ENCODE measurements at regions not wholly inside any gene's neighbourhood (a gene's known extent, or its start where the extent isn't known, plus 50 kb on each side); places are given as distances from the start of the nearest gene placed in this dataset.
"Not testable (repeated sequence)": the region's sequence is repeated elsewhere in the genome, so short reads cannot be mapped to it uniquely, and the experiment has no call there.

DNA sequence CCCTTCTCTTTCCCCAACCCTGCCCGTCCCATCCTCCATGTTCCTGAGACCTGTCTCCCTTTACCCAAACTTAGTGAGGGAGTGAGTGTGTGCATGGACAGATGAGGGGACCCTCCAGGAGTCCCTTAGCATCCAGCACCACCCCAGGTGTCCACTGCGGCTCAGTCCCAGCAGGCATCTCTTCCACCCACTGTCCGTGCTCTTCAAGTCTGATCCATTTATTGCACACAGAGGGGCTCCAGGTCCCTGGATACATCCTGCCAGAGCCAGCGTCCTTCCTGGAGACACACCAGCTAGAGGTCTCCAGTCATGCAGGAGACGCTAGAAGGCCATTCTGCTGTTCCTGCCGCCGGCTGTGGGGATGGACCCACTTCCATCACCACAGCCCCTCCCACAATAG is 239.2 kb downstream of the ADGRD1 start:
- no peak for DNase-seq

DNA sequence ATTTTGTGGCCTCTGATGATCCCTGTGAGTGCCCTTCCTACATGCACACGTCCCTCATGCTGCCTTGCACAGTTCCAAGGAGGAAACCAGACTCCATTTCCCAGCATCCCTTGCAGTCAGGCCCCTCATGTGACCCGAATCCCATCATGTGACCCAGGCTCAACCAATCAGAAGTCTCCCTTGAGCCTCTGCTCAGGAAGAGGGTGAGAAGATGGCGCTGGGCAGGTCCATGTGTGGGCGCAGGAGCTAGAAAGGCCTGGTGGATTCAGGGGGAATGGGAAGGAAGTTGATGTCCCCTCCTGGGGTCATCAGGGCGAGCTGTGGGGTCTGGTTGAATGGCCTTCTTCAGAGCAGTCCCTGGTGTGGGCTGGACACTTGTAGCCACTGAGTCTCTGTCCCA is 240.5 kb downstream of the ADGRD1 start:
- no peak for DNase-seq

DNA sequence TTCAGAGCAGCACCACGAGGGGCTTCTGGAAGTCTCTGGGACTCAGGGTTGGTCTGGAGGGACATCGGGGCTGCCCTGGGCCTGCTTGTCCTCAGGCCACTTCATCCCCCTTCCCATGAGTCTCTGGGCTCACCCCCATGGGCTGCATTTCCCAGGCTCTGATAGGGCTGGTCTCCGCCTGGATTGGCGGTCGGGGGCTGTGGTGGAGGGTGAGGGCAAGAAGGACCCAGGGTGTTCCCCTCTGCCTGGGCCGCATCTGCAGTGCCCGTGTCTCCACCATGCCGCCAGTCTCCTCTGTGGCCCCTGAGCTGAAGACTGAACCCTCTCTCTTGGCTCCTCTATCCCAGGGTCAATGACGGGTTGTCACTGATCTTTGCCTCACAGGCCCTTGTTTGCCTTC is 242.1 kb downstream of the ADGRD1 start:
- DNase-seq = no peak

DNA sequence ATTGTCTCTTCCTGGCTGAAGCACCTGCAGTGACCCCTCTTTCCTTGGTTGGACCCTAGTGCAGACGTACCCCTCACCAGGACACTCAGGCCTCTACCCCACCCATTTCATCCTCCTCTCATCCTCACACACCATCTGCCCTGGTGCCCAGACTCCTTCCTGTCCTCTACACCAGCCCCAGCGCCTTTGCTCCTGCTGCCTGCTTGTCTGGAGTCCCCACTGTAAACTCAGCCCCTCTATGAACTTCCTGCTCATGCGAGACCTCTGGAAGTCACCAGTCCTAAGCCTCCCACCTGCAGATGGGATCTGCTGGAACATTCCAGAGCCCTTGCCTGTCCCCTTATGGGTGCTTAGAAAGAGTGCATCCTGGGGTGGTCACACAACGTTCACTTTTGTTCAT is 242.5 kb downstream of the ADGRD1 start:
- no peak for DNase-seq

DNA sequence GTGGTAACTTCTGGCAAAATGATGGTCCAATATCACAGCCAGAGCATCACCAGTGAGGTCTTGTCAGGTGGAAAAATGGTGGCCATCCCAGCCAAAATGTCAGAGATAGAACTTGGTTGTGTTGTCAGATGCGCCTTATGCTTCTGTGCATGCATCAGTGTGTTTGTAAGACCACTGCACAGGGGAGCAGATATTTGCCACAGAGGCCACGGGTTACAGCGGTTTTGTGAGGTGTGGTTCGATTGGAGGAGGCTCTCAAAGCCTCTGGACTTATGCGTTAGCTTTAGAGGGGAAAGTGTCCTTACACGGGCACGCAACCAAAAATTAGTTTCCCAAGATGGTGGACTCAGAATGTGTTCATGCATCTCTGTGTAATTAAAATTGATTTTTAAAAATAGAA is 243.8 kb downstream of the ADGRD1 start:
- no peak for DNase-seq

DNA sequence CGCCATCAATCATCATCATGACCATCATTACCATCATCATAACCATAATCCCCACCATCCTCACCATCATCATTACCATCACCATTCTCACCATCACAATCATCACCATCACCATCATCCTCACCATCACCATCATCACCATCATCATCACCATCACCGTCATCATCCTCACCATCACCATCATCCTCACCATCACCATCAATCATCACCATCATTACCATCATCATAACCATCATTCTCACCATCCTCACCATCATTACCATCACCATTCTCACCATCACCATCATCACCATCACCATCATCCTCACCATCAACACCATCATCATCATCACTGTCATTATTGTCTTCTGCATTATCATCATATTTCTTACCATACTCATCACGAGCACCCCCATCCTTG is 245.5 kb downstream of the ADGRD1 start:
- no peak for DNase-seq

DNA sequence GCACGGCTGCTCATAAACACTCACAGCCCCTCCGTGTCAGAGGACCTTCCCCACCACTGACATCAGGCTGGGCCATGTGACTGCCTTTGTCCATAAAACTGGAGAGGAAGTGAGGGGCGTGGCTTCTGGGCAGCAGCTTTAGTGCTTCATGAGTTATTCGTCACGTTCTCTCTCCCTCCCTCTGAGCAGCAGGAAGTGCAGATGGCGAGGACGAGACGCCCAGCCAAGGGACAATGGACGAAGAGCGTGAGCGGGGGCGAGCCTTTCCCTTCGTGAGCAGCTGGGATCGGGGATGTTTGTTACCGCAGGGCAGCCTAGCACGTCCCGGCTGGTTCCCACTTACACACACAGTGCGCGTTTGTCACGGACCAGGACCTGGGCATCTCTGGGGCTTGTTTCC is 248.2 kb downstream of the ADGRD1 start:
- DNase-seq = not testable (repeated sequence)

DNA sequence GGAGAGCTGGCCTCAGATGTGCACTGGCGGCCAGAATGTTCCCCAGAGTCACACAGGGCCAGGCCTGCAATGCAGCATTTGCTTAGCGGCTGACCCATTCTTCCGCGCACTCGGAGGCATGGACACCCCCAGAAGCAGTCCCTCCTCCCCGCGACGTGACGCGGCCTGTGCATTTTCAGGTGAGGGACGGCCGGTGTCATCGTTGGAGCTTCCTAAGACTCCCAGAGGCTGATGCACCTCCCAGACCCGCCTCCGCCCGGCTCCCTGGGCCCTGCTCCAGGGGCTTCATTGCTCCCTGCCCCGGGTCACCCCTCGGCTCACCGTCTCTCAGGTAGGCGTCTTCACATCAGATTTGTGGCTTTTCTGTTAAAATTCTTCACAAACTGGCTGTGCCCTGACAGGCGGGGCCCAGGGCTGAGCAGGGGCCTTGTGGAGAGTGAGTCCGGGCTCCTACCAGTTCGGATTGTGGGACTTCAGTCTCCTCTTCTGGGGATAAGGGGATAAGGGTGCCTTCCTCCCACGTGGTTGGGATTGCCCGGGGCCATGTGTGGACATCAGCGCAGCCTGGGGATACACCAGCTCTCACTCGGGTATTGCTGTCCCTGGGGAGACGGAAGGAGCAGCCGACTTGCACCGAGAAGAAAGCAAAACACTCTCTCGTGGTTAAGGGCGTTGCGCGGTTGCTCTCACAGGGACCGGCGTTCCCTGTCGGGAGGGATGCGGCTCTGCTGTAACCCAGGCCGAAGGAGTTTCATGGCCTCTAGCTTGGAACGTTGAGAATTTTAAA is 249.1 kb downstream of the ADGRD1 start:
- DNase-seq = no peak

DNA sequence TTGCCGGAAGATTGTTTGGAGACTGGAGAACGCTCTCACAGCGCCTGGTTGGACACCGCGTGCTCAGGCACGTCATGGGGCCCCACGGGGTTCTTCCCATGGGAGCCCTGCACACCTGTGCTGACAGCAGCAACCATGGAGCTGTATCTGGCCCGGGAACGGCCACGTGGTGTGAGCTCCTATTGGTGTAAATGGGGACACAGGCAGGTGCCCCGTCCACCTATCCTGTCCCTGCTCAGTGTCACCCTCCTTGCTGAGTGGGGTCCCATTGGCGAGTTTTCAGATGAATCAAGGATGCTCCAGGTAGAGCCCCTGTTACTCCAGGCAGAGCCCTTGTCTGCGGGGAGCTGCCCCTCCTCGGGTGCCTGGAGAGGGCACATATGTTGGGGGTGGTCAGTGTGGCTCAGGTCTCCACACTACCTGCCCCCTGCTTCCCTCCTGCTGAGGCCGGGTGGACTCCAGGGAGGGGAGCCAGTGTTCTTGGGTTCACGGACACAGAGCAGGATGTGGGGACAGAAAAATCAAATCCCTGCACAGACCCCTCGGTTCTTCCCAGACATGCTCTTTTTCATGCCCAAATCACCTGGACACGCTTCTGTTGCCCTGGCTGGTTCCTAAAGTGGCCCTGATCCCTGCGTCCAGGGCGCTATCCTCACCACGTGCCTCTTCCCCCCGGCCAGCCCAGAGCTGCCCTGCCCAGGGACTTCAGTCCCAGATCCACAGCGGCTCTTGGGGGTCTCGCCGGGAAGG is 250.1 kb downstream of the ADGRD1 start:
- DNase-seq = no peak

DNA sequence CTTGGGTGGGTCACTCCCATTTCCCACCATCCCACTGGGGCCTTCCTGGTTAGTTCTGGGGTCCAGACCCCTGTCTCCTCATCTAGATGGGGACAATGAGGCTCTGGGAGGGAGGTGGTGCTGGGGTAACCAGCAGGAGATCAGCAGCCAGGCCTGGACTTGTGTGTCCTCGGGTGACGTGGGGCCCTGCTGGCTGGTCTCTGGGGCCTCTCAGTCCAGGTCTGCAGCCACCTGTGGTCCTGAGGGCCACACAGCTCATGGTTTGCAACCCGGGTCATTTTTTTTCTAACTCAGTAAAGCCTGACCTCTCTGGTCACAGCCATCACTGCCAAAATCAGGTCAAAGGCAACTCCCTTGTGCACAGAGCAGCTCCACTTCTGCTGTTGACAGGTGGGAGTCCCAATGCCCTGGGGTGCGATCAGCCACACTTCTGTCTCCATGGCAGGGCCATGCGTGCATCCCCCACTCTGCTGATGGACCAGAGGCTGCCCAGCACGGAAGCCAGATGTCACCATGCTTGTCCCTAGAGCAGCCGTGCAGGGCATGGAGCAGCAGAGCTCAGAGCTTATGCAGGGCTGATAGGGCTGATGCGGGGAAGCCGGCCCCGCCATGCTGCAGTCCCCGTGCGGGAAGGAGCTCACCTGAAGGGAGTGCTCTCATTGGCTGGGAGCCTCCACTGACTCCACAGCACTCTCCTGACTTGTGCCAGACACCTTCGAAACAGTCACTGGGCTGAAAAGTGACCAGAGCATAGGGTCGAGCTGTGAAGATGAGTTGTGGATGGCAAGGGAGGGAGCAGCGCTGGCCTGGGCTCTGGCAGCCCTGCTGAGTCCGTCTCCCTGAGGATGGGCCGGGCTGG is 250.9 kb downstream of the ADGRD1 start:
- no peak for DNase-seq

DNA sequence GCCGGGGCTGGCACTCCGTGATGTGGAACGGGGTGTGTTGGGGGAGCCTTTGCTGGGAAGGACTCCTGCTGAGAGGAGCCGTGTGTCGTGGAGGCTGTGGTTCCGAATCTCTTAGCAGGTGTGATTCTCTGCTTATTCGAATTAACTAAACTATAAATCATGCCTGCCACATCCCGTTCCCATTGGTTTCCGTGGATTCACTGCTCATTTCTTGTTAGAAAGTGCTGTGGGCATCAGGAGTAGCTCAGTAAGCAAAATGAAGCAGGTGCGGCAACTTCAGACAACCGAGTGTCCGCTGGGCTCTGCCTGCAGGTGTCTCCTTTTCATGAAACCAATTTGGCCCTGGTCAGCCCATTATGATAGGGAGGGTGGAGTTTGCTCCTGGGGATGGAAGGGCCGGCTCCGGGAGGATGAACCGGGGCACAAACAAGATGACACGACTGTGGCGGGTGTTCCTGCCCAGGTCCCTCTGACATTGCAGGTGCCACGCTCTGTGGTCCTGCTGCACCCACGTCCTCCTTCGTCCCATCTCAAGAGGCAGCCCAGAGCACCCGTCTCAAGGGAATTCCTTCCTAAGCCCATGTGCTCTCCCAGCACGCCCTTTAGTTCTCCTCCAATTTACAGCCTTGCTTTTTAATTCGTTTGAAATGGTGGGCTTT is 251.7 kb downstream of the ADGRD1 start:
- not testable (repeated sequence) for DNase-seq

DNA sequence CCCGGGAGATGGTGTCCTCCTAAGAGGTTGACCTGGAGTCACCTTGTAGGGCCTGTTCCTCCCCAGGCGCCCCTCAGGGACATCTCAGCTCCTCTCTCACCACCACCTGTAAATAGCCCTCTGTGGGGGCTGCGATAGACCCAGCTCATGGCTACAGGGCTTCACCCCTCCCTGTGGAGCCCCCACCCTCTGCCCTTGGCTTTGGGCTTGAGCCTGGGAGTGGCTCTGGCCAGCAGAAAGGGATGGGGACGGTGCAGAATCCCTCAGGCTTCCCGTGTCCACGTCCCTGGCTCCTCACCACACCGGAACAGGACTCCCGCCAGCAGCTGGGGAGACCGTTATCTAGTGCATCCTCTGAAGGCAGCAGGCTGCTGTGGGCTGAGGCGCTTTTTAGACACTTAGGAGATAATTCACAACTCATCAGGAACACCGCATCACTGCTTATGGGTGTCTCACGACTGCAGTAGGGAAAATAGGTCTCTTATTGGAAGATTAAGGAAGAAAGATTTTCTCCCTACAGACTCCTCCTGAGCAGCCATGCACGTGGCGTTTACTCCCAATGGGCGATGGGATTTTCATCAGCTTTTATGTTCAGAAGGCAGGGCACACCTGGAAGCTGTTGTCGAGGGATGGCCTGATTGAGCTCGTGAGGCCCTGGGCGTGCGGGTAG is 253.1 kb downstream of the ADGRD1 start:
- DNase-seq = not testable (repeated sequence)

DNA sequence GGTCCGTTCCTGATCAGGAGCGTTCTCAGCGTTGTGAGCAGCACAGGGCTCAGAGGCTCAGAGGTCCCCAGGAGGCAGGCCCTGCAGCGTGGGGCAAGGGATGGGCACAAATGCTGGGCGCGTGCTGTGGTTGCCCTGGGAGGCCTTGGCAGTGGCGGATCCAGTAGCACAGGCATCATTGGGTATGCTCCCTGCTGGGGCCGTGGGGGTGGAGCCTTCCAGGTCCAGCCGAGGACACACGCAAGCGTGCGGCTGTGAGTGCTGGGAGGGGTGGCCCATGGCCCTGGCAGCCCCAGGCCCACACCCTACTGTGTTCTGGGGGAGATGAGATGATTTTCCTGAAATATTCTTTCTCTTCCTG is 253.6 kb downstream of the ADGRD1 start:
- not testable (repeated sequence) for DNase-seq

DNA sequence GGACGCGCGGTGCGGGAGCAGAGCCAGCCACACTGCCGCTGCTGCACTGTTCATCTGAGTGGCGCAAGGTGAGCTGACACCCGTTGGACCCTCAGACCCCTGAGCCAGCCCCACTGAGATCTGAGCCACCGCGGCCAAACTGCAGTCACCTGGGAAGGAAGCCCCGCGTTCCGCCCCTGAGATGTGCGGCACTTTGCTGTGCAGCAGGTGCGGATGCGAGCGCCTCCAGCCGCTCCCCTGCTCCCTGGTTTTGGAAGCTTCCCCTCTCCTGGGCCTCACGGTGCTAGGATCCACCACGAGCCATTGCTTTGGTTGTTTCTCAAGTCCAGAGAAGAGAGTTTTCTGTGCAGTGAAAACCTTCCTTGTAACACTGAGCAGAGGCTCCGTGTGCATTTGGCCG is 254.1 kb downstream of the ADGRD1 start:
- not testable (repeated sequence) for DNase-seq

DNA sequence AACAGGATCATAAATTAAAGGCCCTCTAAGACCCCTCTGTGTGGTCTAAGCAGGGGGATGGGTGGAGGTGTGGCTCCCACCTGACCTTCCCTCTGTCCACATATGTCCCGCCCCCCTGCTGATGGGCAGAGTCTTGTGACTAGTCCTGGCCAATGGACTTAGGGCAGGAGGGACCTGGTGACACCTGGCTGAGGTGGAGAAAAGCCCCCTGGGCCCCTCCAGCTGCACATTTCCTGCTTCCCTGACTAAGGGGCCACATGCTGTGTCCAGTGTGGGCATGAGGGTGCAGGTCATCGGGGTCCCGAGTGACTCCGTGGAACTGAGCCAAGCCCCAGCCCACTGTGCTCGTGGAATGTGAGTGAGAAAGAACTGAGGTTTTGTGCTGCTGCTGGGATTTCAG is 254.7 kb downstream of the ADGRD1 start:
- no peak for DNase-seq

DNA sequence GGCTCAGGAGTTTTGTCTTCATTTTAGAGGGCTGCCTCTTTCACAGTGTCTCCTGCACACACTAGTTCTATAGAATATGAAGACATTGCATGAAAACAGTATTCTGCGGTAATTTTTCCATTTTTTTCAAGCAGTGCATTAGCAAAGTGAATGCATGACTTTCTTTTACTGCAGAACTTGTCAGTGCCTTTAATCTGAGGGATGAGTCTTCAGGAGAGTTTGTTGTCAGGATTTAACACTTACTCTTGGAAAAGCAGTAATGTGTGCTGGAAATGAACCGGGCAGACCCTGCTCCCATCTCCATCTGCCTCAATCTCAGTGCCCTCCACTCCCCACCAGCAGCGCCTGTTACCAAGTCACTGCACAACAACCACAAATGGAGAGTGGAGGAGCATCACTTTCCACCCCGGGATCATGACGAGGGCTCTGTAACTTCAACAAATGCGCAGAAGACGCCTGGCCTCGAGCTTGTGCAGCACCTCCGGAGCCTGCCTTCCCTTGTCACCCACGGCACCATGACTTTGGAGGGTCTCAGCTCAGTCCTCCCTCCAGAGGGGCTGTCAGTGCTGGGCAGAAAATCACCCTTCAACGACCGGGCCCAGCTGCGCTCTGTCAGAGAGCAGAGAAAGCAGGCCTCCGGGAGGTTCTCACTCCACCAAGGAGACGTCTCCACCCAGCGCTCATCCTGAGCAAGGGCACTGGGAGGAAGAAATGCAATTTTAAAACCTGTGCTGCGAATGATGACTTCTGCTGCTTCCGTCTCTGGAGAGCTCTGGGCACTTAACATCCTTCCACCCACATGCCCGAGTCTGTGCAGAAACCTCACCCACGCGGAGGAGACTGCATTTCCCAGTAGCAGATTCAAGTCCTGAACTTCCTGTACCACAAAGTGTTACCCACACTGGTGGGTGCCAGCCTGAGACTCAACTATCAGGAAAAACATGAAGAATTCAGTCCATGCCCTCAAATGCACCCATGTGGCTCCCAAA is 255.7 kb downstream of the ADGRD1 start:
- DNase-seq = no peak

DNA sequence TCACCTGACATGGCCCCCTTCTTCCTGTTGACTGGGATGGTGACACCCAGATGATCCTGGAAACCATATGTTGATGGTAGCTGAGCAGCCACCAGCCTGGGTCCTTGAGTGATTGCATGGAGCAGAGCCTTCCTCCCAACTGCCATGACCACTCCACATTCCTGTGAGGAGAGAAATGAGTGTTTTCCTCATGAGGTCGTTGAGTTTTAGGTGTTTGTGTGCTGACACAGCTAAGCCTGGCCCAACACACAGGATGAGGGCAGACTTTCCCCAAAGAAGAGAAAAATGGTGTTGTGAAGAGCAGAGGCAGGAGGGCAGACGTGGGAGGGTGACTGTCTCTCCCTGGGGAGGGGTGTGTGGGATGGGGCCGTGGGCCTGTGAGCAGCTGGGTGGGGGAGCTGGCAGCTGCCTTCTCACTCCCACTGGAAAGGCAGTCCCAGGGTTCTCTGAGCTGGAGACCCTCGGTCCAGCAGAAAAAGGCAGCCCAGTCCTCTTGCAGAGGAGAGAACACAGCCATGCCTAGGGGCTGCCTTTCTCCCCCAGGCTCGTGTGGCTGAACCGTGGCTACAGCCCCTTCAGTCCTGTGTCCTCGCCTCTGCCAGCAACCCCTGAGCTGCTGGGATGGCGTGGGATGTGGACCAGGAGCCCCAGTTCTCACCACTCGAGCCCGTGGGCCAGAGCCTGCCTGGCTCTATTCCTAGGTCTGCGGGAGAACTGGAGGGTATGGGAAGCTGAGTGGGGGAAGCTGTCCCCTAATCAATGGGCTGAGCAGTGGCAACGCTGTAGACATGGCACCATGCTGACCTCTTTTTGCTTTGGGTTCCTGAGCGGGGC is 257.0 kb downstream of the ADGRD1 start:
- DNase-seq = no peak

DNA sequence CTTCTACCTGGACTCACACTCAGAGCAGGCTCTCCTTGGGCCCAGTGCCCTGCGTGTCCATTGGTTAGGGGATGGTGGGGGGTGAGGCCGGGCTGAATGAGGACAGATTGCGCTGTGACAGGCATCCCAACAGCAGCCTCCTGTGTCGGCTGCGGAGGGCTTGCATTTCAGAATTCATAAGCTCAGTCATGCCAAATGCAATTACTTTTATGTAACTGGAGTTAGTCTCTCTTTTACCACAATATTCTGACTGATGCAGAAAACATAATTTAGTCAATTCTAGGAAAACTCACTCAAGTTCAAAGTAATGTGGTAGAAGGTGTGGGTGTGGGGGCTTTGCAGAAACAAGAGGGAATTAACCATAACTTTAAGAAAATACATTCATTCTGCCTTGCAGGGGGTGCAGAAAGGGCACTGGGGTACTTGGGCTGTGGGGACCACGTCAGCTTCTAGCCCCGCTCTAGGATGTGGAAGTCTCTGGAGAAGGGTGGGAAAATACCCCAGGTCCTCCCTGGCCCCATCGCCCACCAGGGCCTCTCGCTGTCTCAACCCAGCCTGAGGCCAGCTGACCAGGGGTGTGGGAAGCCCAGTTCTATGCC is 257.7 kb downstream of the ADGRD1 start:
- no peak for DNase-seq

DNA sequence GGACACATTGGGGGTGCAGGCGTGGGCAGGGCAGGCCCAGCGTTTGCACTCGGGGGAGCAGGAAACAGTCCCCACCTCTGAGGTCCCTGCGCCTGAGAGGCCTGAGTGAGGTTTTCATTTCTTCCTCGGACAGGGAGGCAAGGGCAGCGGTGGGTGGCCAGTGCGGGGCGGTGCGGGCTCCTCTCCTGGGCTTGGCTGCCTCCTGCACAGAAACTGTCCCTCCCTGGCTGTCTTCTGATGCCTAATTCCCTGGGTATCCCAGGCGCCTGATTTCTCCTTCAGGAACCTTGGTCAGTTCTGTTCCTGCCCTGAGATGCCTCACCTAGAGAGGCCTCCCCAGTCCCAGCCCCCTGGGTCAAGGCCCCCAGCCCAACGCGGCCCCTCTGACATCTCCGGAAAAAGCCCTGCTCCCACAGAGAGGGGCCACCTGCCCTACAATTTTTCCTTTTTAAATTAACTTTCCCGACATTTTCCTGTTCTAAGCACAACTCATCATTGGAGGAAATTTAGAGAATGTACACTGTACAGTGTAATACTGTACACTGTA is 260.3 kb downstream of the ADGRD1 start:
- no peak for DNase-seq

Measured in stimulated activated CD4-positive, alpha-beta T cell treated with anti-CD3 and anti-CD28 coated beads, Interleukin-12 subunit alpha, Interleukin-12 subunit beta, amount 100 ng/mL, for 4 hours (primary cell).